Stimulated activated naive CD8-positive, alpha-beta T cell treated with anti-CD3 and anti-CD28 coated beads, Interleukin-15, amount 100 ng/mL, for 72 hours (primary cell): ENCODE measurements at regions not wholly inside any gene's neighbourhood (a gene's known extent, or its start where the extent isn't known, plus 50 kb on each side); places are given as distances from the start of the nearest gene placed in this dataset.
"Not testable (repeated sequence)": the region's sequence is repeated elsewhere in the genome, so short reads cannot be mapped to it uniquely, and the experiment has no call there.

ENCODE experiments used
- ATAC-seq: fragments of 150-1000 bp; cut with Tn5 transposase; 2 replicates; pipeline ENCODE4 v1.10.0; 2021; ENCODE audit warnings: mild to moderate bottlenecking, moderate library complexity
- DNase-seq, 2 donors: peaks; one replicate each; pipeline ENCODE4 v3.0.0; 2021 to 2022
- H3K27ac Mint-ChIP-seq, 2 donors: one replicate each; pipeline ENCODE4 v1.8.0; 2022; ENCODE audit warnings: mild to moderate bottlenecking in 2 of 2, mixed read lengths in 2 of 2, moderate library complexity in 2 of 2
- H3K27me3 Mint-ChIP-seq: one replicate; pipeline ENCODE4 v1.8.0; 2022; ENCODE audit warnings: mixed read lengths
- H3K4me1 Mint-ChIP-seq: one replicate; pipeline ENCODE4 v1.8.0; 2022; ENCODE audit warnings: mild to moderate bottlenecking, mixed read lengths
- H3K4me3 Mint-ChIP-seq, 2 donors: one replicate each; pipeline ENCODE4 v1.8.0; 2022; ENCODE audit warnings: mild to moderate bottlenecking in 2 of 2, mixed read lengths in 2 of 2, moderate library complexity in 1 of 2
- H3K9me3 Mint-ChIP-seq, 2 donors: one replicate each; pipeline ENCODE4 v1.8.0; 2022; ENCODE audit warnings: mixed read lengths in 2 of 2

DNA sequence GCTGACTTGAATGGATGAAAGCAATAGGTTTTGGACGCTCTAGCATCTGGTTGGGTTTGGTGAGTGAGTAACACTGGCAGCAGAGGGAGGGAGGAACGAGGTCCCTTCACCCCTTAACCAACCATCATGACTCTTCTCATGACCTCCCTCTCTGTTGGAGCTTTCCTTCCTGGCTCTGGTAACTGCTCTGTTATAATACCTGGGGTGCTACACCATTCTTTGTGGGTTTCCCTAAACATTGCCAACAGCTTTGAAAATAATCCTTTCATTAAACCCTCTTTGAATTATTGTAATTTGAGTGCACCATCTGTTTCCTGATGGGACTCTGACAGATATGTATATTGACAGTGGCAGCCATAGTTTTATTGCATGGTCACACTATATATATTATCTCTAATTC is 146.2 kb upstream of the PTPRG start:
- peaks cover 18% of the 10 kb centered on the region for H3K27me3 Mint-ChIP-seq
- H3K4me1 Mint-ChIP-seq = peaks cover 2% of the 10 kb centered on the region
- DNase-seq (no peak), ATAC-seq (no peak)
- H3K4me3 Mint-ChIP-seq = no peak overlapping the region
- no peaks in the 10 kb centered on the region for H3K9me3 Mint-ChIP-seq
- H3K27ac Mint-ChIP-seq = no peak overlapping the region

DNA sequence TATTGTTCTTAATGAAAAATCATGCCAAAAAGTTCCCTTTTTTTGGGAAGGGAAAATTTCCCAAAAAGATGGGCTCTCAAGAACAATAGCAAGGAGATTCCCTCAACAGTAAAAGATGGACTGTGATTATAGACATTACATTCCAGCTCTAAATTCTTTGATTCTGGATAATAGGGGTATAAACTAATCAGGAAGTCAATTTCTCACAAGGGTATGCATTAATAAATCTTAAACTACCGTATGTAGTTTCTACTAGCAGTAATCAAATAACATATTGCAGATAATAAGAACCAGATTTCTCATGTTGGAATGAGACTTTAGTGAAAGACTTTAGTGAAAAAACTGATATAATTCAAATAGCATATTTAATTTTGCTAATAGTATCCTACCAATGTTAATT is 144.8 kb upstream of the PTPRG start:
- H3K27me3 Mint-ChIP-seq = peaks cover 14% of the 10 kb centered on the region
- peaks cover 5% of the 10 kb centered on the region for H3K4me1 Mint-ChIP-seq
- H3K27ac Mint-ChIP-seq = no peak overlapping the region
- ATAC-seq (no peak), DNase-seq (no peak)
- H3K4me3 Mint-ChIP-seq = no peak overlapping the region
- no peaks in the 10 kb centered on the region for H3K9me3 Mint-ChIP-seq

DNA sequence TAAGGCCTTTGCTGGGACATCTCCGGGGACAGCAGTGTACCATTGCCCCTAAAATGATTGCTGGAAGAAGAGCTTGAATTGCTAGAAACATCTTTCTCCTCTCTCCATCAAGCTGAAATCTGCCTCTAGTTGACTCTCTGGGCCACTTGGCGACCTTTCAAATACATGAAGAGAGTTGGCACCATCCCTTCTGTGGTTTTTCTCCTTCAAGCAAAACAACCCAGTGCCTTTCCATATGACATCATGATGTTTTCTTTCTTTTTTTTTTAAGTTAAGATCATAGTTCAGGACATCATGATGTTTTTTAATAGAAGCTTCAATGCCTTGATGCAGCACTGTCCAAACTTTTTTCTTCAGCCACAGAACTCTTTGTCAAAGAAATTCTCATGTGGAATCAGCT is 144.0 kb upstream of the PTPRG start:
- DNase-seq = no peak

DNA sequence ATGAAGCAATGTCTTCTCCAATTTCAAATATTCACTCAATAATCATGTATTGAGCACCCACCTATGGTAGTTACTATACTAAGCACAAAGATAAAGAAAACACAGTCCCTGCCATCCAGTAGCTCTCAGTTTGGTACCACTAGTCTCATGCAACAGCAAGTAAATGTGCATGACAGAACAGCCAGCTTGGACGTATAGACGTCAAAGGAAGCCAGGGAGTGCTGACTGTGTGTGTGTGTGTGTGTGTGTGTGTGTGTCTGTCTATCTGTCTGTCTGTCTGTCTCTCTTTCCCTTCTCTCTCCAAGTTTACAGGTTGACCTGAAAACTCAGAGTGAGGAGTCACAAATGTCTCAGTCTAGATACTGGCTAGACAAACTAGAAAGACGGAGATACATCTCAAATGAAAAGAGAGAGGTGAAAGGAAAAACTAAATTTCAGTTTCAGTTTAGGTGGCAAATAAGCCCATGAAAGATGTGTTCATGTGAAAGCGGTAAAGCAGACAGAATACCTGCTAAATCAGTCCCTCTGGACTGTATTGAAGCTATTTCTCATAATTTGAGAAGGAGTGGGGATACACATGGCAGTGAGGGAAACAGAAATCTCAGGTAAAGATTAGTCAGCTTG is 141.1 kb upstream of the PTPRG start:
- no peak for ATAC-seq
- no peaks in the 10 kb centered on the region for H3K9me3 Mint-ChIP-seq
- no peak overlapping the region for H3K27ac Mint-ChIP-seq
- H3K4me1 Mint-ChIP-seq = peaks cover 5% of the 10 kb centered on the region
- peaks cover 11% of the 10 kb centered on the region for H3K27me3 Mint-ChIP-seq
- no peak for DNase-seq
- H3K4me3 Mint-ChIP-seq = no peak overlapping the region

More for the DNA sequence above, 144.0 kb upstream of the PTPRG start:
- Mint-ChIP-seq H3K4me1 (peaks cover 5% of the 10 kb centered on the region), H3K27ac (no peak overlapping the region), H3K9me3 (no peaks in the 10 kb centered on the region), H3K4me3 (no peak overlapping the region), H3K27me3 (peaks cover 10% of the 10 kb centered on the region)
- no peak for ATAC-seq

DNA sequence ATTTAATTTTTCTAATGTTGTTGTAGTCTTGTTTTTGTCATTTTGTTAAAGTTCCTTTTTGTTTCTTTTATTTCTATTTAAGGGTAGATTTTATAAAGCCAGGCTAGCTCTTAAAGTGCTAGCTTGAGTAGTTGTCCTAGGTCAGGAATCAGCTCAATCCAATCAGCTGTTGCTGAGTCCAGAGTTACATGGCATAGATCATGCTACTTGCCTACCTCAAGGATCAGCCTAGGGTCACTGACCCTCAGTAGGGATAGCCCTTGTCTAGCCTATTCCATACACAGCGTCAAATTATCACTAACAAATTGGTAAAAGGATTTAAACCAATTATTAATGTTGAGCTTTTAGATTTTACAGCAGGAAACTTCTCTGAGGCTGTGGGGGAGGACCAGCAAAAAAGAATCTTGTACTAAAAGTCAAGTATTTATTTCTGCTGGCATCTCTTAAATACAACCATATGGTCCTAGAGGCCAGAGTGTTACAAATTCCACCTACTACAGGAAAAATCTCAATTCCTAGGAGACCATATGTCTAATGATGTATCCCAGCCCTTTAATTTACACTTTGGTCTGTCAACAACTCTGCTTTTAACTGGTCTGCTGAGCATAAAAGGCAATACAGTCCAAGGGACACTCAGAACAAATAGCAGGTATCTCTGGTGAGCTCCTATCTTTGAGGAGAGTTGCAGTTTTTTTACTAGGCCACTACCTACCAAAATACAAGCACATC is 138.3 kb upstream of the PTPRG start:
- Mint-ChIP-seq H3K9me3 (no peaks in the 10 kb centered on the region), H3K27ac (no peak overlapping the region), H3K4me3 (no peak overlapping the region), H3K4me1 (peaks cover 5% of the 10 kb centered on the region), H3K27me3 (peaks cover 7% of the 10 kb centered on the region)
- no peak for DNase-seq
- no peak for ATAC-seq

DNA sequence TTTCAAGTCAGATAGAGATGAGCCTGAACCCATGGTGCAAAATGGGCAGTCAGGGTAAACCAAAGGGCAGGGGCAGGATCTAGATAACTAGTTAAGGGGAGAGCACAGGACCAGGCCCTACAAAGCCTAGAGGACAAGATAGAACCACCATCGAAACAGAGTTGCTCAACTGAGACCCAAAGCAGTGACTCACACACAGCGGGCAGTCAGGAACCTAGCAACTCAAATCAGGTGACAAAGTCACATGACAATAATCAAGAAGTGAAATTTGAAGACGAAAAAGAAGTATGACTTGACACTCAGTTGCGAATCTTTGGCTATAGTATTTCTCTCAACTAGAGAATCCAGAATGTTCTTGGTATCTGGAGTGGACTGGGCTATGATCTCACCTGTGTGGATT is 136.0 kb upstream of the PTPRG start:
- Mint-ChIP-seq H3K4me3 (no peak overlapping the region), H3K27me3 (peaks cover 7% of the 10 kb centered on the region), H3K4me1 (peaks cover 2% of the 10 kb centered on the region), H3K27ac (no peak overlapping the region), H3K9me3 (no peaks in the 10 kb centered on the region)
- ATAC-seq = no peak
- no peak for DNase-seq

DNA sequence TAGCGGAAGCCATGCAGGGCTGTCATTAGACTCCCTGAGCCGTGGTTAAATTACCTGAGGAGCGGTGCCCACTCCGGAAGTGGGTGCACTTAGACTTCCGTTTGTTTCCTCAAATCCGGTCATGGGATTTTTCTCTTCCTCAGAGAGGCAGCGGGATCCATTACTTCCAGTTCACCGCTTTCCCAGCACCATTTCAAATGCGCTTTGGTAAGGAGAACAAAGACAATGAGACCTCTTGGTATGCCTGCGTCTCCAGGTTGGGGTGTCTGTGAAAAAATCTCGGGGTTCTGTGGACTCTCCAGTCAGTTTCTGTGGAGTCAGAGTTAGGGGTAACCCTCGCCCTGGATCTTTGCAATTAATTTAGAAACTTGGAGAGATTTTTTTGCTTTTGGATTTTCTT is 132.3 kb upstream of the PTPRG start:
- no peak for ATAC-seq
- H3K27ac Mint-ChIP-seq = no peak overlapping the region
- no peak for DNase-seq
- no peaks in the 10 kb centered on the region for H3K9me3 Mint-ChIP-seq
- no peaks in the 10 kb centered on the region for H3K4me1 Mint-ChIP-seq
- peaks cover 7% of the 10 kb centered on the region for H3K27me3 Mint-ChIP-seq
- no peak overlapping the region for H3K4me3 Mint-ChIP-seq

DNA sequence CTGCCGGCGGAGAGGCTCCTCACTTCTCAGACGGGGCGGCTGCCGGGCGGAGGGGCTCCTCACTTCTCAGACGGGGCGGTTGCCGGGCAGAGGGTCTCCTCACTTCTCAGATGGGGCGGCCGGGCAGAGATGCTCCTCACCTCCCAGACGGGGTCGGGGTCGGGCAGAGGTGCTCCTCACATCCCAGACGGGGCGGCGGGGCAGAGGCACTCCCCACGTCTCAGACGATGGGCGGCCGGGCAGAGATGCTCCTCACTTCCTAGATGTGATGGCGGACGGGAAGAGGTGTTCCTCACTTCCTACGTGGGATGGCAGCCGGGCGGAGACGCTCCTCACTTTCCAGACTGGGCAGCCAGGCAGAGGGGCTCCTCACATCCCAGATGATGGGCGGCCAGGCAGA is 126.5 kb upstream of the PTPRG start:
- not testable (repeated sequence) for H3K27ac Mint-ChIP-seq, H3K4me1 Mint-ChIP-seq, ATAC-seq, H3K4me3 Mint-ChIP-seq, H3K9me3 Mint-ChIP-seq, DNase-seq, H3K27me3 Mint-ChIP-seq

DNA sequence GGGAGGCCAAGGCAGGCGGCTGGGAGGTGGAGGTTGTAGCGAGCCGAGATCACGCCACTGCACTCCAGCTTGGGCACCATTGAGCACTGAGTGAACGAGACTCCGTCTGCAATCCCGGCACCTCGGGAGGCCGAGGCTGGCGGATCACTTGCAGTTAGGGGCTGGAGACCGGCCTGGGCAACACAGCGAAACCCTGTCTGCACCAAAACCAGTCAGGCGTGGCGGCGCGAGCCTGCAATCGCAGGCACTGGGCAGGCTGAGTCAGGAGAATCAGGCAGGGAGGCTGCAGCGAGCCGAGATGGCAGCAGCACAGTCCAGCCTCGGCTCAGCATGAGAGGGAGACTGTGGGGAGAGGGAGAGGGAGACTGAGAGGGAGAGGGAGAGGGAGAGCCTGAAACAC is 126.0 kb upstream of the PTPRG start:
- not testable (repeated sequence) for DNase-seq, ATAC-seq, H3K9me3 Mint-ChIP-seq

DNA sequence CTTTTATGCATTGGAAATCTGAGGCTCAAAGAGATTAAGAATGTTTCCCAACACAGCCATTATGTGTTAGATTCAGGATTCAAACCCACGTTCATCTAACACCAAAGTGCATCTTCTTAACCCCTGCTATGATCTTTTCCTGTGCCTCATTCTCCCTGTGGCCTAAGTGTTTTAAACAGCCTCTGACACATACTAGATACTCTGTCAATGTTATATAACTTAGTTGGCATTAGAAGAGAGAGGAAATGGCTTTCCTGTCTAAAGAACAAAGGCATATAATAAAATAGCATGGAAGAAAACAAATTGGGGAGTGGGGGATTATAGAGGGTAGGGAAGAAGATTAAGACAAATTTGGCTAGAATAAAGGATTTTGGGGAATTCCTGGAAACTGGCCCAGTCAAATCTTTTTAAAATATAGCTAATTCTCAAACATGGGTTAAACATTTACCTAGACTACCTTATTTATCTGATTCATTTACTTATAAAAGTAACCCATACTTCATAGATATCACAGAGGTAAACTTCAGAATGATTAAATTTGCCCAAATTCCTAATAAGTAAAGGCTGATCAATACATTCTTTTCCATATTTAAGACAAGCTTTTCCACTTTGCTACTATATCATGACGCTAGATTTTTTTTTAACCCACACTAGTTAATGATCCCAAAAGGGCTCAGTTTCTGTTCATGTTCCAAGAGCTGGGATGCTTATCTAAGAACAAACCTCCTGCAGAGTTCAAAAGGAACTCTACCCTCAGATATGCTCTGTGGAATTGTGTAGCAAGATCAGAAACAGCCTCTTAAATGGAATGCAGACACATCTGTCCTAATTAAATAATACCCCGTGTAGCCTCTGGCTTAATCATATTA is 122.9 kb upstream of the PTPRG start:
- DNase-seq = no peak
- ATAC-seq = no peak
- Mint-ChIP-seq H3K27me3 (peaks cover 15% of the 10 kb centered on the region), H3K9me3 (peaks cover 5 to 8% of the 10 kb centered on the region in 2 donors), H3K27ac (no peak overlapping the region), H3K4me1 (no peaks in the 10 kb centered on the region), H3K4me3 (no peak overlapping the region)

More for the DNA sequence above, 126.0 kb upstream of the PTPRG start:
- not testable (repeated sequence) for H3K27me3 Mint-ChIP-seq, H3K4me3 Mint-ChIP-seq, H3K4me1 Mint-ChIP-seq, H3K27ac Mint-ChIP-seq

DNA sequence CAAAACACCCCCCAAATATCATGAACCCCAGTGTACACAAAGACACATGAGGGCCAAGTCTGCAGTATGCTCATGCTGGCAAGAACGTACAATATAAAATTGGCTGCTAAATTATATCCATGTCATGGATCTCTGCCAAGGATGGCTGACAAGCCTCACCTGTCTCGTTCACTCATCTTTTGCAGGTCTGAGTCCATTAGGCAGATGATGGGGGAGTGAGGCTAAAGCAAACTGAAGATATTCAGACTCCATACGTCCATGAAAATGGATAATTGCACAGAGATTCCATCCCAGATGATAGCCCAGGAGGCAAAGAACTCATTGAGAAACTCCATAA is 122.3 kb upstream of the PTPRG start:
- ATAC-seq (no peak), DNase-seq (no peak)
- no peaks in the 10 kb centered on the region for H3K4me1 Mint-ChIP-seq
- H3K4me3 Mint-ChIP-seq = no peak overlapping the region
- no peak overlapping the region for H3K27ac Mint-ChIP-seq
- H3K27me3 Mint-ChIP-seq = peaks cover 15% of the 10 kb centered on the region
- H3K9me3 Mint-ChIP-seq = peaks cover 5 to 8% of the 10 kb centered on the region in 2 donors

DNA sequence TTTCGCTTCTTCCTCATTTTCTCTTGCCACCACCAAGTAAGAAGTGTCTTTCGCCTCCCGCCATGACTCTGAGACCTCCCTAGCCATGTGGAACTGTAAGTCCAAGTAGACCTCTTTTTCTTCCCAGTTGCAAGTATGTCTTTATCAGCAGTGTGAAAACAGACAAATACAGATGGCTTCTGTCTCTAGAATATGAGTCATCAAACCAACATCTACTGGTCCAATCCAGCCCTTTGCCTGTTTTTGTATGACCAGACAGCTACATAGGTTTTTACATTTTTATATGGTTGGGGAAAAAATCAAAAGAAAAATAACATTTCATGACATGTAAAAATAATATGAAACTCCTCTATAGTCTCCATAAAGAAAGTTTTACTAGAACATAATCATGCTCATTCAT is 118.7 kb upstream of the PTPRG start:
- H3K9me3 Mint-ChIP-seq = peaks cover 0 to 5% of the 10 kb centered on the region in 2 donors
- H3K27me3 Mint-ChIP-seq = peaks cover 15% of the 10 kb centered on the region
- no peak for DNase-seq

DNA sequence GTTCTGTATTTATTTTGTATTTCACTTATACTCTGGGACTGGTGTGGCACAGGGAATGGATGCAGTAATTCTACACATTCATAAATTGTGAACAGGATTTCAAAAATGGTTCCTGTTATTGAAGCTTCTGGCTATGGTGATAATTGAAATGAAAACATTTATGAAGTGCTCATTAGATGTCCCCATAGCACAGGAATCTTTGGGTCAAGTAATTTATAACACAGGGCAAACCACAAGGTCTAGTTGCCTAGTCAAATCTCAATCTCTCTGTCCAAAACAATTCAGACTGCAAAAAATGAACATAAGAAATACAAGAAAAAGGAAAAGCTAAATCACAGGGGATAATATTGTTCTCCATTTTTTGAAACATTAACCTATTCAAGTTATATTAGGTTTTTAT is 117.5 kb upstream of the PTPRG start:
- no peak for DNase-seq
- Mint-ChIP-seq H3K27me3 (peaks cover 15% of the 10 kb centered on the region), H3K4me3 (no peak overlapping the region), H3K27ac (peak overlapping the region in 1 of 2 donors; percentile 36), H3K9me3 (peaks cover 0 to 5% of the 10 kb centered on the region in 2 donors), H3K4me1 (no peaks in the 10 kb centered on the region)
- no peak for ATAC-seq

More for the DNA sequence above, 118.7 kb upstream of the PTPRG start:
- no peaks in the 10 kb centered on the region for H3K4me1 Mint-ChIP-seq
- H3K27ac Mint-ChIP-seq = no peak overlapping the region
- ATAC-seq = no peak
- no peak overlapping the region for H3K4me3 Mint-ChIP-seq

DNA sequence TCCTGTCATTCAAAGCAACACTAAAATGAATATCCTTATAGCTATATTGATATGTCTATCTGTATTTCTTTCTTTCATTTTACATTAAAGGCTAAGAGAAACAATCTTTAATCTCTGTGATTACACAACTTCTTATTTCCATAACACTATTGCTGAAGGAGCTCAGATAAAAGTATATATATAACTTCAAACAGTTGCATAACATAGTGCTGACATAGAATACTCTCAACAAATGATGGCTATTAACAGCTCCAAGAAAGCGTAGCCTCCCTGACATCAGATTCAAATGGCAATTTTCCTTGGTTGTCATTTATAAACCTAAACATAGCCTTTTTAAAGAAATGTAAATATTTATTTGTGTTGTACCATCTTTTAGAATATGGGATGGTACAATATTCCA is 116.6 kb upstream of the PTPRG start:
- Mint-ChIP-seq H3K27me3 (peaks cover 22% of the 10 kb centered on the region), H3K9me3 (peaks cover 0 to 5% of the 10 kb centered on the region in 2 donors), H3K4me3 (no peak overlapping the region), H3K27ac (no peak overlapping the region), H3K4me1 (no peaks in the 10 kb centered on the region)
- no peak for ATAC-seq
- no peak for DNase-seq

DNA sequence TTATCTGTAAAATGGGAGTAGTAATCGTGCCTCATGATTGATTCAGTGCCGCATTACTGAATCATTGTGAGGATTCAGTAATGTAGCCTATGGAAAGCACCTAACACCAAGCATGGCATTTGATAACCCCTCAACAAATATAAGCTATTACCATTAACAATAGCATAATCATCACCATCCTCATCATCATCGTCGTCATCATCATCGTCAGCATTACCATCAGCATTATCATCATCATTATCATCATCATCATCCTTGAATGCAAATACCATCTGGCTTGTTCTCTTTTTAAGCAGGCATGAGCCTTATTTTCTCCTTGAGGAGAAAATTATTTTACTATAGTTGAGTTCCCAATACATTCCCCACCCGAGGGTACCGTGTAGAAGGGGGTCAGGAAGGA is 115.4 kb upstream of the PTPRG start:
- Mint-ChIP-seq H3K4me3 (no peak overlapping the region), H3K4me1 (no peaks in the 10 kb centered on the region), H3K27me3 (peaks cover 15% of the 10 kb centered on the region), H3K9me3 (peaks cover 0 to 5% of the 10 kb centered on the region in 2 donors), H3K27ac (no peak overlapping the region)
- ATAC-seq (no peak), DNase-seq (no peak)

DNA sequence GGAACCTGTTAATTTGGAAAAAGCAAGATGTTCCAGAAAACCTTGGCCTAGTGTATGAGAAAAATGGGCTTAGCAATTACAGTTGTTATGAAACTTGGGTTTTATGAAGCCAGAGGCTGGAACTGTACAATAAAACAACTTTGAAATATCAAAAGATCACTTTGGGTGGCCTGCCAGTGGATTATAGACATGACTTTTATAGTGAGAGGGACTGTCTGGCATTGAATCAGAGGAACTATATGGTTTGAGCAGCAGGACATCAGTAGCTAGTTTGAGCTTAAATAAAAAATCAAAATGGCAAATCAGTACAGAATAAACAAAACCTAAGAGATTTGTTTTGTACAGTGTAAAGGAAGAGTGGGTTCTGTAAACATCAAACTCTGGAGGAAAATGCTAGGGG is 115.0 kb upstream of the PTPRG start:
- H3K9me3 Mint-ChIP-seq = peaks cover 0 to 2% of the 10 kb centered on the region in 2 donors
- ATAC-seq (no peak), DNase-seq (no peak)
- H3K27ac Mint-ChIP-seq = no peak overlapping the region
- no peaks in the 10 kb centered on the region for H3K4me1 Mint-ChIP-seq
- H3K27me3 Mint-ChIP-seq = peaks cover 11% of the 10 kb centered on the region
- no peak overlapping the region for H3K4me3 Mint-ChIP-seq
